BLaER1 treated with 17β-estradiol and CSF1 and Interleukin-3, amounts not matched to agents 10 nM and 100 nM (cell line): ENCODE measurements at regions not wholly inside any gene's neighbourhood (a gene's known extent, or its start where the extent isn't known, plus 50 kb on each side); places are given as distances from the start of the nearest gene placed in this dataset.

Experiments used
- H3K27ac ChIP-seq, 11 experiments: shearing (Covaris generic); formaldehyde crosslinking; 2 replicates each; pipeline ENCODE4 v1.8.1; 2022
- H3K27me3 ChIP-seq, 11 experiments: shearing (Covaris generic); formaldehyde crosslinking; 2 replicates each; pipeline ENCODE4 v1.8.1; 2022
- H3K36me3 ChIP-seq, 11 experiments: shearing (Covaris generic); formaldehyde crosslinking; 2 replicates each; pipeline ENCODE4 v1.8.1; 2022
- H3K4me1 ChIP-seq, 10 experiments: shearing (Covaris generic); formaldehyde crosslinking; 2 replicates each; pipeline ENCODE4 v1.8.1; 2022
- H3K4me2 ChIP-seq, 11 experiments: shearing (Covaris generic); formaldehyde crosslinking; 2 replicates each; pipeline ENCODE4 v1.8.1; 2022
- H3K4me3 ChIP-seq, 10 experiments: shearing (Covaris generic); formaldehyde crosslinking; 2 replicates each; pipeline ENCODE4 v1.8.1; 2022
- H3K9ac ChIP-seq, 11 experiments: shearing (Covaris generic); formaldehyde crosslinking; 2 replicates each; pipeline ENCODE4 v1.8.1; 2022
- H3K9me3 ChIP-seq, 11 experiments: shearing (Covaris generic); formaldehyde crosslinking; replicated peaks in 1 of 11; 2 replicates each; pipeline ENCODE4 v1.8.1; 2022
- H4K20me1 ChIP-seq, 11 experiments: shearing (Covaris generic); formaldehyde crosslinking; 2 replicates each; pipeline ENCODE4 v1.8.1; 2022
- Cebpa-rat ChIP-seq, 11 experiments: shearing (Covaris generic); IDR thresholded peaks; 2 replicates each; pipeline ENCODE4 v1.8.1; 2022

GRCh38 chr3:31297726-31298298, 234.9 kb upstream of the STT3B start:
- Histone ChIP-seq H3K4me3 (no peak overlapping the region), H3K4me1 (peaks cover 0 to 10% (median 0%) of the 10 kb centered on the region in 10 experiments; a peak in 3 of 20 replicates), H4K20me1 (no peaks in the 10 kb centered on the region), H3K36me3 (no peaks in the 10 kb centered on the region), H3K27ac (no peak overlapping the region), H3K9ac (no peak overlapping the region), H3K4me2 (no peak overlapping the region), H3K9me3 (peaks cover 13 to 28% (median 20%) of the 10 kb centered on the region in 11 experiments; a peak in 21 of 22 replicates), H3K27me3 (no peaks in the 10 kb centered on the region)
- TF ChIP-seq Cebpa-rat (IDR thresholded peaks at IDR 0.05) = no peak

GRCh38 chr3:31300456-31301443, 232.0 kb upstream of the STT3B start:
- H3K9ac ChIP-seq = no peak overlapping the region
- H3K4me2 ChIP-seq = no peak overlapping the region
- H3K4me3 ChIP-seq = no peak overlapping the region
- TF ChIP-seq Cebpa-rat (IDR thresholded peaks at IDR 0.05) = no peak
- H3K4me1 ChIP-seq = no peaks in the 10 kb centered on the region
- no peaks in the 10 kb centered on the region for H3K36me3 ChIP-seq
- H4K20me1 ChIP-seq = no peaks in the 10 kb centered on the region
- no peaks in the 10 kb centered on the region for H3K27me3 ChIP-seq
- H3K9me3 ChIP-seq = peaks cover 13 to 28% (median 20%) of the 10 kb centered on the region in 11 experiments; a peak in 21 of 22 replicates
- no peak overlapping the region for H3K27ac ChIP-seq

- TF ChIP-seq Cebpa-rat (IDR thresholded peaks at IDR 0.05) = no peak
- no peak overlapping the region for H3K27ac ChIP-seq
- H4K20me1 ChIP-seq = no peaks in the 10 kb centered on the region
- H3K4me1 ChIP-seq = no peaks in the 10 kb centered on the region
- peaks cover 9 to 23% (median 18%) of the 10 kb centered on the region in 11 experiments; a peak in 21 of 22 replicates for H3K9me3 ChIP-seq
- H3K9ac ChIP-seq = no peak overlapping the region
- no peak overlapping the region for H3K4me3 ChIP-seq
- H3K4me2 ChIP-seq = no peak overlapping the region
- H3K27me3 ChIP-seq = no peaks in the 10 kb centered on the region
- H3K36me3 ChIP-seq = no peaks in the 10 kb centered on the region
Measured at GRCh38 chr3:31302343-31302742, 230.4 kb upstream of the STT3B start.

GRCh38 chr3:31305340-31305739, 227.4 kb upstream of the STT3B start:
- H3K9ac ChIP-seq = no peak overlapping the region
- H3K9me3 ChIP-seq = peaks cover 0 to 7% (median 0%) of the 10 kb centered on the region in 11 experiments; a peak in 3 of 22 replicates
- no peaks in the 10 kb centered on the region for H3K27me3 ChIP-seq
- H3K36me3 ChIP-seq = no peaks in the 10 kb centered on the region
- H4K20me1 ChIP-seq = no peaks in the 10 kb centered on the region
- H3K4me1 ChIP-seq = peaks cover 0 to 8% (median 6%) of the 10 kb centered on the region in 10 experiments; a peak in 14 of 20 replicates
- H3K27ac ChIP-seq = no peak overlapping the region
- no peak for TF ChIP-seq Cebpa-rat (IDR thresholded peaks at IDR 0.05)
- H3K4me3 ChIP-seq = no peak overlapping the region
- no peak overlapping the region for H3K4me2 ChIP-seq

GRCh38 chr3:31307131-31307785, 225.5 kb upstream of the STT3B start:
- Histone ChIP-seq H3K4me1 (peaks cover 7 to 18% (median 14%) of the 10 kb centered on the region in 10 experiments), H3K9me3 (peaks cover 0 to 6% (median 0%) of the 10 kb centered on the region in 11 experiments; a peak in 1 of 22 replicates), H3K36me3 (no peaks in the 10 kb centered on the region), H4K20me1 (no peaks in the 10 kb centered on the region), H3K4me3 (no peak overlapping the region), H3K27me3 (no peaks in the 10 kb centered on the region), H3K4me2 (no peak overlapping the region), H3K9ac (no peak overlapping the region), H3K27ac (no peak overlapping the region)
- no peak for TF ChIP-seq Cebpa-rat (IDR thresholded peaks at IDR 0.05)

GRCh38 chr3:31311559-31311958, 221.2 kb upstream of the STT3B start:
- Histone ChIP-seq H4K20me1 (no peaks in the 10 kb centered on the region), H3K27me3 (no peaks in the 10 kb centered on the region), H3K9me3 (peaks cover 15 to 33% (median 24%) of the 10 kb centered on the region in 11 experiments), H3K9ac (no peak overlapping the region), H3K36me3 (peaks cover 0 to 10% (median 0%) of the 10 kb centered on the region in 11 experiments; a peak in 2 of 22 replicates), H3K4me2 (peak overlapping the region; percentile 39 to 80 (median 68); a peak in 19 of 22 replicates), H3K4me3 (no peak overlapping the region), H3K4me1 (peaks cover 15 to 34% (median 25%) of the 10 kb centered on the region in 10 experiments), H3K27ac (peak overlapping the region in 4 of 11 experiments; percentile 16 to 56 (median 44); a peak in 6 of 22 replicates)
- TF ChIP-seq Cebpa-rat (IDR thresholded peaks at IDR 0.05) = no peak

GRCh38 chr3:31312400-31312799, 220.3 kb upstream of the STT3B start:
- H3K27me3 ChIP-seq = no peaks in the 10 kb centered on the region
- peak overlapping the region in 5 of 11 experiments; percentile 16 to 56 (median 37); a peak in 8 of 22 replicates for H3K27ac ChIP-seq
- 0 out of 22 replicates have a peak overlapping the region, but pooled peaks of 1 of the 11 experiments have one; percentile 12 for H3K9ac ChIP-seq
- no peaks in the 10 kb centered on the region for H4K20me1 ChIP-seq
- peak overlapping the region; percentile 39 to 80 (median 68); a peak in 21 of 22 replicates for H3K4me2 ChIP-seq
- H3K4me3 ChIP-seq = no peak overlapping the region
- peaks cover 0 to 10% (median 0%) of the 10 kb centered on the region in 11 experiments; a peak in 2 of 22 replicates for H3K36me3 ChIP-seq
- peaks cover 23 to 42% (median 31%) of the 10 kb centered on the region in 11 experiments for H3K9me3 ChIP-seq
- peak in 8 of 11 experiments; percentile 19 to 80 (median 59); a peak in 12 of 22 replicates for TF ChIP-seq Cebpa-rat (IDR thresholded peaks at IDR 0.05)
- peaks cover 15 to 34% (median 25%) of the 10 kb centered on the region in 10 experiments for H3K4me1 ChIP-seq

GRCh38 chr3:31314258-31314657, 218.5 kb upstream of the STT3B start:
- H3K9ac ChIP-seq = no peak overlapping the region
- TF ChIP-seq Cebpa-rat (IDR thresholded peaks at IDR 0.05) = no peak
- no peak overlapping the region for H3K4me2 ChIP-seq
- no peaks in the 10 kb centered on the region for H4K20me1 ChIP-seq
- peaks cover 0 to 10% (median 0%) of the 10 kb centered on the region in 11 experiments; a peak in 2 of 22 replicates for H3K36me3 ChIP-seq
- no peak overlapping the region for H3K4me3 ChIP-seq
- no peaks in the 10 kb centered on the region for H3K27me3 ChIP-seq
- H3K27ac ChIP-seq = no peak overlapping the region
- peaks cover 26 to 48% (median 34%) of the 10 kb centered on the region in 11 experiments for H3K9me3 ChIP-seq
- H3K4me1 ChIP-seq = peaks cover 14 to 26% (median 19%) of the 10 kb centered on the region in 10 experiments
